Hematopoietic multipotent progenitor cell treated with erythropoietin and hydrocortisone succinate and interleukin-3 and kit ligand, for 17 days (in vitro differentiated cells): ENCODE measurements at regions not wholly inside any gene's neighbourhood (a gene's known extent, or its start where the extent isn't known, plus 50 kb on each side); places are given as distances from the start of the nearest gene placed in this dataset.

Source experiments
- DNase-seq: peaks from one replicate; pipeline ENCODE4 v3.0.0-alpha.2; 2015; ENCODE audit warnings: low spot score

DNA sequence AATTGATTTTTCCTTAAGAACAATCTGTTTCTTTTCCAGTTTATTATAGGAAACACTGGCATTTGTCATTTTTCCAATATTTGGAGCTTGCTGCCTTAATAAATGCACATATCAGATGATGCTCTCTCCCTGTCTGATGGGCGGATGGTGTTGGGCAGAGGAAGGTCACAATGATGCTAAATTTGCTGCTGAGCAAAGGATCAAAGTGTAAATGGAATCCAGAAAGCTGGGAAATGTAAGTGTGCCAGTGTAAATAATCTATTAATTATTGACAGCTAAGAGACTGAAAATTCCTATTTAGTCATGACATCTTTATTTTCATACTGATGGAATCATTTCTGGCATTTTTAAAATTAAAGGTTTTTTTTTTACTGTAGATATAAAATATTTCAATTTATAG lies 243.2 kb downstream of the PTBP2 start:
- DNase-seq, result no peak

DNA sequence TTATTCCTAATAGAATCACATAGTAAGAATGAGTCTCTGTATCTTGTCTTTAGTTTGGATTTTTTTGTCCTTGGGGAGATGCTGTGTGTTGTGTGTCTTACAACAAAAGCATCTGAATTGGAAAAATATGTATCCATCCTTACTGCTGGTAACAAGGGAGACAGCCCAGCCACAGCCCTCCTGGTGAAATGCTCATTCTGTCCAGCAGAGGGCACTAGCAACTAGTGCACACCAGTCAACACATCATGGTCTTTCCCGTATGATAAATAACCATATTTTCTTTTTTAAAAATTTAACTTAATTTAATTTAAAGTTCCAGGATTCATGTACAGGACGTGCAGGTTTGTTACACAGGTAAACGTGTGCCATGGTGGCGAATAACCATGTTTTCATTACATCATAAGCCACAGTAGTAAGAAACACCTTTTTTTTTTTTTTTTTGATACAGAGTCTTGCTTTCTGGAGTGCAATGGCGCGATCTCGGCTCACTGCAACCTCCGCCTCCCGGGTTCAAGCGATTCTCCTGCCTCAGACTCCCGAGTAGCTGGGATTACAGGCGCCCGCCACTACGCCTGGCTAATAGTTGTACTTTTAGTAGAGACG lies 245.1 kb downstream of the PTBP2 start:
- peak; percentile 57 for DNase-seq

DNA sequence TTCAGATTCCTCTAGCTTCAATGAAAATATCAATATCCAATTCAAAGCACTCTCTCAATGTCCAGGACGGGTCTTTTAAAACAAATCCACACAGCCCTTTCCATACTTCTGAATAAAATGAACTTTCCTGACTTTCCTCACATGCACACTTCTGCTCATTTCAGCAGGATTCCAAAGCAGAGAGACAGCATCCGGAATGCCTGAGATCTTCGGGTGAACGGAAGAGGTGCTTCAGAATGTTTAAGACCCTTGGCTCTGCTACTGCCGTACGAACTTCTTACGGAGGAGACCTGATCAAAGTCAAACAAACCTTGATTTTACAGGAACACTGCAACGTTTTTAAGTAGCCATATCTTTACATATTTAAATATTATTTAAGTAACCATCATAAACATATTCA lies 245.7 kb downstream of the PTBP2 start:
- DNase-seq, result no peak

DNA sequence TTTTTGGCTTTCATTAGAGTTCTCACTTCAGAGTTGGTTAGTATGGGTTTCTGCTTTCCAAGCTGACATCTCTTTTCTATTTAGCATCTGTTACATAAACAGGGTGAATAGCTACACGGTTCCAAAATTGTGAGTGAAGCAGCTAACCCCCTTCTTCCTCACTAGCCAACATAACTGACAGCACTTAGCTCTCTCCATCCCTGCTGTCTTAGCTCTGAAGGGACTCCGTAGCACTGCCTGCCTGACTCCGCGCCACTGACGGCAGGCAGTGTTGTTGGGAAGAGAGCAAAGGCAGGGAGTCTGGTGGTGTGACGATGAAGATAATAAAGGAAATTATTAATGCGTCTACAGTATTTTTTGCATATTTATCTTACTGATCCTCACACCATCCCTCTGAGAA lies 247.0 kb downstream of the PTBP2 start:
- no peak for DNase-seq

DNA sequence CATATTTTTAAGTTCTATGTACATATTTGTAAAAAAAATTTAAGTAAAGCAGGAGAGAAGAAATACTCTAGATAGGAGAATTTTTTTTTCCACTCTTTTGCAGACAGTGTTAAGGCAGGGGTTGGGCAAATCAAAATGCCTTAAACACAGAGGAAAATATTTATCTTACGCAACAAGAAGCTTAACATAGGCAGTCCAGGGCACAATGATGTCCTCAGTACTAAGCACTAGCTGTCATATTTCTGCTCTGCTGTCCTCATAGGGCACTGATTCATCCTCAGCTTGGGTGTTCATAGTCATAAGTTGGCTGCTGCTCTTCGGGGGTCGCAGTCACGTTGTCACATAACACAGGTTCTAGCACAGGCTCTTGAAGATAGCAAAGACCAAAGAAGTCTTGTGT lies 247.4 kb downstream of the PTBP2 start:
- DNase-seq, result no peak

DNA sequence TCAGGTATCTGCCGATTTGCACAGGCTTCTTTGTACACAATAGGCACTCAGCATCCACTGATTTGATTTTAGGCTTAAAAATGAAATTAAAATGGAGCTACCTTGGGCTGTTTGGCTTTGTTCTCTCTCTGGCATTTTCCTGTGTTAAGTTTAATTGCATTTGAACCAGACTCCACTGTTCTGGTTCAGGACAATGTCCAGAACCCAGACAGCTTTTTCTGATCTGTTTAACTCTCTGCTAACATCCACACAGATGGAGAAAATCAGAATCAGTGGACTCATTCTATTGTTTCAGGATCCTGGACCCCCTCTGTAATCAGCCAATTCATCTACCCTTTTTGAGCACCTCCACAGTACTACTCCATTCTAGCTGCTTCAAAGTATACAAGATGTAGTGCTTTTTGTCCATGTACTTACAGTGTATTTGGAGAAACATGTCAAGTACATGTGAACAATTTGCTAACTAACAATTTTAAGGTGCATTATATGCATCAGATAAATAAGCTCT lies 248.1 kb downstream of the PTBP2 start:
- DNase-seq, result no peak

DNA sequence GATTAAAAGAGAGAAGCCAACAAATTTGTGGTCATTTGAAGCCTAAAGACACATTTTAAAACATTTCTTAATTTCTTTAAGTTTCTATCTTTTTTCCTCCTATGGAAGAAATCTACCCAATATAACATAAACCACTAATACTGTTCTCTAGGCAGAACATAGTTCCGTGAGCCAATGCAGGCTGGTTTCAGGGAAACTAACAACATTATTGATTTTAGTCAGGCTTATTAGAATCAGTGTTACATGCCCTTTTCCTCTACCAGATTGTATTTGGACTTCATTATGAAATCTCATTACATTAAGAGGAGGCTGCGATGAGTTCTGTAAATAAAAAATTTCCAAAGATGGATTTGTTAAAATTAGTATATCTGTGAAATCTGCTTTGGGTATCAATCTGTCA lies 249.9 kb downstream of the PTBP2 start:
- DNase-seq, result no peak

DNA sequence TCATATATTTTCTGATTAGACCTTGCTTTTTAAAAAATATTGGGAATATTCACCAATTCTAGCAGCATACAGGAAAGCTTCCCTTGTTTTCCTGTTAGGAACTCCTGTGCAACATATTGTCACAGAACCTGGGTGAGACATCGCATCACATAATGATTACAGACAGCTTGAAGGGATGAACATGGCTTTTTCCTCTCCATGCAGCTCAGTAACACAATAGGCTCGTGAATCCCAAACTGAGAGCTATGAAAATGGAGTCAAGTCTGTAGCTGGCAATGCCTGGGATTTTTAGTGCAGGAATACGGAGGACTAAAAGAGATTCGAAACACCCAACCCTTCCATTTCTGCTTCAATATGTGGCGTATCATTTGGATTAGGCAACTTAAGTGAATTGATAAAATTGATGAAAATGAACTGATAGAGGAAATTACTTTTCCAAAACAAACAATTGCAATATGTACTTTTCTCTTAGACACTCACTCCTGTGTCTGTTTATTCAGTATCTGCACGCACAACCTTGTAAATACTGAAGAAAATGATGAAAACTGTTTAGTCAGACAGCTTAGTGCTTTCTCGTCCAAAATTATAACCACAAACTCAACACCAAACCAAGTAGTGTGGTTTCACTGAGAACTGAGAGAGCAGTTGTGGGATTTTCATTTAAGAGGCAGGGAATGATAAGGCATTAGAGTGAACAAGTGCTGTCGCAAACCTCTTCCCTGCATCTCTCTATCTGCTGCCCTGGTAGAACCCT lies 250.4 kb downstream of the PTBP2 start:
- DNase-seq, result no peak

DNA sequence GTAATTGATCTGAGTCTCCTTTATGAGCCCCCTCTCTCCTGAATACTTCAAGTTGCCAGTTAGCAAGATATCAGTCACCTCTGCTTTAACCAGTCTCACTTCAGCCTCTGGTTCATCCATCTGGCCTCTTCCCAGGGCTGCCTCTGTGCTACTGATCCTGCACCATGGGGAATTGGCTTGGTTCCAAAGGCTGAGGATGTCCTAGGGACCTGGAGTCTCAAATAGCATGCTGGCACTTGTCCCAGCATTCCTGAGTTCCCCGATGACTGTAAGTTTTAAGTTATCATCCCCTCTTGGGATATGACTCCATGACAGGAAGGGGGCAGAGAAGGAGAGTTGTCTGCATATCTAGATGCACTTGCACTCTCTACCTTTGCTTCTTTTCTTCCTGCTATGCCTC lies 252.0 kb downstream of the PTBP2 start:
- no peak for DNase-seq

DNA sequence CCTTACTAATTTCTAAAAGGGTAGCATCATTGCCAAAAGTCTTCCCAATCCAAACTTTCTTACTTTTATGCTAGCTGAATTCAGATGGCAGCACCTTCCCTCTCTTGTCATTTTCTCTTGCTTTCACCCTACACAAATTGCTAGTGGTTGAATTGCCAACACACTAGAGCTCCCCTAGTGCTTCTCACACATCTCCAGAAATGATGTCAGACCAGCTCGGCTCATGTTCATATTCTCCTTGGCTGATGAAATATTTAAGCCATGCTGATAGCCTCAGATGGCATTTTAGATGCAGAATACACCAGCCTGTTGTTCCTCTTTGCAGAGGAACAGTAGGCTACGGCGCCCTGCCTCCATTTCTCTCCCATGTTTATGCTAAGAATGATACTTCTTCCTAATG lies 256.9 kb downstream of the PTBP2 start:
- no peak for DNase-seq

DNA sequence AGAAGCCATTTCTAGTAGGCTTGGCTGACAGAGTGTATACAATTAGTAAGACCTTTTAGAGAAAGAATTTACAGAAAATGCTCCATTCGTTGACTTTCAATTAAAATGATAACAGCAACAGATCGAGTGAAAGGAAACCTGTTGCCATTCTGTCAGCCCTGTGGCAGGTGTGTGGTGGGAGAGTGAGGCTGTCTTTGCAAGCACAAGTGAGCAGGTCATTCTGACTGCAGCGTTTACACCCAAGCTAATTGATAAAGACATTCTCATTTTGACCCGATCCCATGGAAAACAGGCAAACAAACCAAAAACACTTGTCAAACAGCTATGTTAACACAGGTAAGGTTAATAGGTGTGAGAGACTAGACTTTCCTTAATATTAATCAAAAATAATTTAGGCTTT lies 257.3 kb downstream of the PTBP2 start:
- no peak for DNase-seq

DNA sequence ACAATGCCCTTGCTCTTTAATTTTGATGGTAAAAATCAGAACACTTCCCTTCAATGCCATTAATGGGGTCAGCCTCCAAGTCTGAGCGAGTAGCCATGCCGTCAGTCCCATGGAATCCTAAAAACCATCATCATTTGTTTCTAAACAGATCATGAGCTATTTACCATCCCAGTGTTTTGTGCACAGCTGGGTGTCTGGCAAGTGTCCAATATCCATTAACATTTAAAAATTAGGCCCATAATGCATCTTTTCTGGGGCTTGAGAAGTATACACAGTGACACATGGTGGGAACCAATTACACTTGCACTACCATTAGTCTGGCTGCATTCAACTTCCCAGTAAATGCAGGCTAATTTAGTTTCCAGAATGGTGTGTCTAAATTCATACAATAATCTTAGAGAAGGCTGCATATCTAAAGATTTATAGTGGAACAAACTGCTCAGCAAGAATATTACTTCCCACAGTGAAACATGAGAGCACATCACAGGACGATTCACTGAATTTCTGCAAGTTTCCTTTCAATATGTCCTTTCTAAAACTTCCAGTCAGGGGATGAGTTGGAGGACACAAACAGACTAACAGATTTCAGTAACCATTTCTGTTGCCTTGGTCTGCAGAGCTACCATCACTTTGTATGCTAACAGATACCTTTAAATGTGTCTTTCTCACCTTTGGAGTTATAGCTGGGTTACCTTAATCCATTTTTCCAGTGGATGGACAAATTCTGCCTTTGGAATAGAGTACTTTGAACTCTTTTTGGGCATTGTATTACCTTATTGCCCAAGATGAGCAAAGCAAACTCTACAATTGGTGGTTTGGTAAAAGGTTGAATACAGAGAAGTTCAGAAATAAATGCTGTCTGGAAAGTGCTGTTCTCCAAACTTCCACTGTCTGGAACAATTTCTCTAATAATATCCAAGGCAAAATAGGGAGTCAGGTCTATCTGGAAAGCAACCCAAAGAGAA lies 258.0 kb downstream of the PTBP2 start:
- no peak for DNase-seq

DNA sequence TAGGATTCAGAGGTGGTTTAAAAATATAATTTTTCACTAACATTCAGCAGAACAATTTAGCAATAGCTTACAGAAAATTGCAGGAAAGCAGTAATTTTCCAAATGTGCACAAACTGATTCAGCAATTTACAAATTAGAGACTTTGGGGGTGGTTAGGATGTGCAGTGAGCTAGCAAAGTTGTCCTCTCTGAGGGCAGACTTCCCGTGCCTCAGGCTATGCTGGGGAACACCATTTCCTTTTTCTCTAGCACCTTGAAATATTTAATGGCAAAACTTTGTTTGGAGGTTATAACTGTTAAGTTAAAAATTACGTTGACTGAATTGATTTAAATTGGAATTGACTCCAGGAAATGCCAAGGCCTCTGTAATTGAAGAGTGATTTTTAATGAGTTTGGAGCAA lies 258.9 kb downstream of the PTBP2 start:
- DNase-seq, result no peak

DNA sequence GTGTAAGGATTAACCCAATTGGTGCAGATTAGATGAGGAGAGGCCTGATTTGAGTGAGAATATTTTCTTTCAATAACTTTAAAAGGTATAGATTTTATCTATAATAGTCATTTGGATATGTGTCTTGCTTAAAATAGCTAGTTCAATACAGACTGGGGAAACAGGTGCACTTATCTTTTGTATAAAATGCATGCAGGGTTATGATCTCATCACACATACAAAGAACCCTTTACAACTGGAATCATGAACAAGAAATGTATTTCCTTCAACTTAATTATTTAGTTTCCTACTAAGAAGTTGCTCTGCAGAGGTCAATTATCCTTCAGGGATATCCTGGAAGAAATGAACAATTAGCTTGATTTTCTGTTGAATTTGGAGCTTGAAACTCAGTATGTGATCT lies 259.6 kb downstream of the PTBP2 start:
- DNase-seq, result no peak

DNA sequence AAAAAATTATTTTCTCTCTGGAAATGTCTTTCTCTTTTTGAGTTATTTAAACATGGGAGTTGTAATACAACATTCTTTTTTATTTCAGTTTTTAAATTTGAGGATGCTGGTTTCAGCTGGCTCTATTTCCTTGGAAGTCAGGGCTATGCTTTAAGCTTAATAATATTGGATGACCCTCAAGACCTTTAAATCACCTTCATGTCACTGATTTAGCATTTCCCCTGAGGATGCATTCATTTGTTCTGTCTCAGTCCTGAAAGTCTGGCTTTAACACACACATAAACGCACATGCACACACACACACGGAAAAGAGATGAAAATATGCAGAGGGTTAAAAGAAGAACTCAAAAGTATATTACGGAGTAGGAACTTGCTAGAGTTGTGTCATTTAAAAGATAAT lies 260.5 kb downstream of the PTBP2 start:
- DNase-seq, result no peak

DNA sequence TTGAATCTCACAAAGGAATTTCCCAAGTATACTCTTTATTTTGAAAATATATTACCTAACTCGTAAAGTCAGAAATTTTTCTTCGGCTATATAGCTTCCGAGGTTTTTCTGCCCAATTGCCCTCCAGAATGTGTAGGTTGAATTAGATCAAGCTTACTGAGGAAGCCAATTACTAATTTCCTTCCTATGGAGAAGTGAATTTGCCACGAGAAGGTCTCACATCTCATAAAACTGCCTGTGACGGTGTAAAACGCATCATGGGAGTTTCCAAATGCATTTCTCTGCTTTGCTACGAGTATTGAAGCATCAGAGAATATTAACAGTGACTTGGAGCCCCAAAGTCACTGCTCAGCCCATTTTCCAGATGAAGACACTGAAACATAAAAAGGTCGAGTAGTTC lies 262.3 kb downstream of the PTBP2 start:
- DNase-seq, result no peak

DNA sequence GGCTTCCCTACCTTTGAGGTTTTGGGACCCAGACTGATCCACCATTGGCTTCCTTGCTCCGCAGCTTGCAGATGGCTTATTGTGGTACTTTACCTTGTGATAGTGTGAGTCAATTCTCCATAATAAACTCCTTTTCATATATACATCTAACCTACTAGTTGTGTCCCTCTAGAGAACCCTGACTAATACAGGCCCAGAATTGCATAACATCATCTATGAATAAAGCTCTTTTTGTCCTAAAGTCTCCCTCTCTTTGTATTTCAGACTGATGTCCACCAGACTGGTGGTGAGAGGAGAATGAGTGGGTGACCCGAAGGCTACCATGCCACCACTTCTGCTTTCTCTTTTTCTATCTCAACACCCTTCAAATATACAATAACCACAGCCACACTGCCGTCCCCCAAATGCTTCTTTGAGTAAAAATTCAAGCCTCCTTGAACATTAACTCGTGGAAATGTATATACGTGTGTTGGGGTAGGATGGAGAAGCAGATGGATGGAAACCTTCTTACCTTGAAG lies 265.7 kb downstream of the PTBP2 start:
- DNase-seq, result no peak

DNA sequence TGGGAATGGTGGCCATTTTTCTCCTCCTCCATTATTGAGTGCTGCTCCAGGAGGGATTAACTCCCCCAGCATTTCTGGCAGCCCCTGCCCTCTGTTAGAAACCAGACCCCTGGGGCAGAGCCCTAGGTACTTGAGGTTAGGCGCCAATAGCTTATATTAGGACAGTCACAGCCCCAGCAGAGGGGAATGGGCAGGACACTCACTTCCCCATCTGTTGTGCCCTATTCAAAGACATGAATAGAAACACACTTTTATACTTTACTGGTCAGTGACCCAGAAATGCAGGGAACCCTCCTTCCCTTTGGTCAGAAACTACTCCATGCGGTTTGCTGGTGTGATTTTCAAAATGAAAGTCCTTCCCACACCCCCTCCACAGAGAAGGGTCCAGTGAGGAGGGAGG lies 267.7 kb downstream of the PTBP2 start:
- DNase-seq, result no peak

DNA sequence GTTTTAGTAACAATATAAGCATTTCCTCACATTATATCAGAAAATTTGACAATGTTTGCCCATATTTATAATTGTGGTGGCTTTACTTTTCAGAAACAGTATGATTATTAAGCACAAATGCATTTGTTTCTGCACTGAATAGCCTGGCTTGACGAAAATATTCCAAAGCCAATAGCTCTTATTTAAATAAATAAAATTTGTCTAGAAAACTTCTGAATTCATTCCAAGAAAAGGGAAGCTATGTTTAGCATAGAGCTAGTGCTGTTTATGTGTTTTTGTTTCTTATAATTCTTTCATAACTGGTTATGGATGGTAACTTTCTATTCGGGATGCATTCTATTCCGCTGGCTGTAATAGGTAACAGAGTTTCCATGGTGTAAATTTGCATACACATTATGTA lies 268.6 kb downstream of the PTBP2 start:
- DNase-seq, result no peak

DNA sequence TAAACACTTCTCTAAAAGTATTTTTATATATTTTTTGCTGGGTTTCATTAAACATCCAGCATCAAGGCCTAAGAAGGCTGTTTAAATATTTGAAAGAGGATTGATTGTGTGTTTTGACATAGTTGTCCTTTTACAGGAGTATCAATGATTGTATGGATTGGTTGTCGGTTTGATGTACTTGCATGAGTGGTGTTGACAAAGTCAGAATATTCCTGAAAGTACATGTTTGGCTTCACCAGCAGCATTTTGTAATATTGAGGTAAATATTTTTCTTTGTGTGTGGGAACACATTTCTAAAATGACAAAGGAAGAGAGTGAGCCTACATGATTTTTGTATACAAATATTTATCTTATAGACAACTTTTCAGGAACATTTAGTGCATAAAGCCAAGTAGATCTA lies 269.7 kb downstream of the PTBP2 start:
- DNase-seq, result no peak

DNA sequence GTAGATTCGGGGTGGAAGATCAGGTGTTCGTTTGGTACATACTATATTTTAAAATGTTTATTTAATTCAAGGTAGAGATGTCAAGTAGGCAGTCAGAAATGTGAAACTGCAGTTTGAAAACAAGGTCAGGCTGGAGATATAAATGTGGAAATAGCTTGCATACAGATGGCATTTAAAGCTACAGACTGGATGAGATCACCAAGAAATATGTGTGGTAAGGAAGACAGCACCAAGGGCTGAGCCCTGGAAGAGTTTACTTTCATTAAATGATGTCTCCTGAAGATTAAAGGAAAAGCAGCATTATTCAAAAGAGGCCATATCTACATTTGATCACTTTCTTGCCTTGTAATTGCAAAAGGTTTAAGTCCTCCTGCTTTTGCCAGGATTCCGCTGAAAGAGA lies 271.3 kb downstream of the PTBP2 start:
- no peak for DNase-seq

DNA sequence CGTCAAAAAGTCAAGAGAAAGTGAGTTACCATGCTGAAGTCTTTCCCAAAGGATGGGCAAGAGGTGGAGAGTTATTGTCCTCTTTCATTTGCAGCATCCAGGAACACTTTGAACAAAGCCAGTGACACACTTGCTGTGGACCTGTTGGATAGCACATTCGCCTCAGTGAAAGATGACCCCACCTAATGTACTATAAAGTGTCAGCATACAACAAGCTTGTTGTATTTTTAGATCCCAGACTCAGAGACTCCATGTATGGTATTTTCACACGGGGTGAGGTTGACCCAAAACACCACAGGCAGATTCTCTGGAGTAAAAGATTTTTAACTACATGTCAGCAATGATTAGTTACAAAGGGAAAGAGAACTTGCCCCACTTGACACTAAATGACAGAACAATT lies 273.8 kb downstream of the PTBP2 start:
- no peak for DNase-seq

DNA sequence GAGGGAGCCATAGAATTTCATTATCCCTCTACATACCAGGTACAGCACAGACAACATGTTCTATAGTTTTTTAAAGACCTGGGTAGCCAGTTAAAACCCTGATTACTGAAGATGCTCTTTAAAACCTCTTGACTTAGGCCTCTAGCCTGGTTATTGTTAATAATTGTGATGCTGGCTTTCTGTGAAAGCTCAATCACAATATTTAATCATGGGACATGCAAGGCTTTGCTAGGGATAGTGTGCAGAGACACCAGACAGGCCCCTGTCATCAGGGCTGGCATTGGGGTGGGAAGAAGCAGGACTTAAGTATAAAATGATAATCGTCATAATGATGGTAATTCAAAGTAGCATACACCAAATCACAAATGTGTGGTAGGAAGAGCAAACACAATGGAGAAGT lies 274.4 kb downstream of the PTBP2 start:
- DNase-seq, result no peak
